ENCODE measurements at regions not wholly inside any gene's neighbourhood (a gene's known extent, or its start where the extent isn't known, plus 50 kb on each side); places are given as distances from the start of the nearest gene placed in this dataset.

DNA sequence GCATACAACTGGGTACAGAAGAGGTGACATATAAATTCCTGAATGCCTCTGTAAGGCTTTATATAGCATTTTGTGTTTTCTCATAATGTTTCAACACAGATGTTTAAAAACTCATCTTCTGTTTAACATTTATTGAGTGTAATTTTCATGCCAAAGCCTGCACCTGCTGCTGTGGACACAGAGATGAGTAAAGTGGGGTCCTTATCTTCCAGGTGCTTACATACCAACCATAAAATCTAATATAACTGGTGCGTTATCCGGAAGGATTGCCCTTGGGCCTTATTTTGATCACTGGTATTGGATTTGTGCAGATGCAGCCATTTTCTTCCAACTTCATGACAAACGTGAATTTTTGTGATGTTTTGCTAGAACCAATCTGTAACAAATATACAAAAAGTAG is 222.3 kb downstream of the DMRT2 start:
- H3K9me3 ChIP-seq (ENCODE audit: low read depth, low read length), result no peaks in the 10 kb centered on the region
- no peak for TF ChIP-seq EZH2 (IDR thresholded peaks at IDR 0.05)
- no peak for TF ChIP-seq FOXP2 (optimal IDR thresholded peaks at IDR 0.05; ENCODE audit: control extremely low read depth, extremely low read length, insufficient read depth)
- no peak for TF ChIP-seq POLR2AphosphoS5 (IDR thresholded peaks at IDR 0.05; ENCODE audit: borderline replicate concordance, low read depth, low read length)
- H3K4me3 ChIP-seq, result no peak overlapping the region
- DNase-seq (ENCODE audit: low read depth, low spot score), result no peak
- H3K27ac ChIP-seq, result no peak overlapping the region
- H3K9ac ChIP-seq (ENCODE audit: insufficient read length), result no peak overlapping the region
- H3K36me3 ChIP-seq (ENCODE audit: insufficient read depth, low read length), result no peaks in the 10 kb centered on the region

DNA sequence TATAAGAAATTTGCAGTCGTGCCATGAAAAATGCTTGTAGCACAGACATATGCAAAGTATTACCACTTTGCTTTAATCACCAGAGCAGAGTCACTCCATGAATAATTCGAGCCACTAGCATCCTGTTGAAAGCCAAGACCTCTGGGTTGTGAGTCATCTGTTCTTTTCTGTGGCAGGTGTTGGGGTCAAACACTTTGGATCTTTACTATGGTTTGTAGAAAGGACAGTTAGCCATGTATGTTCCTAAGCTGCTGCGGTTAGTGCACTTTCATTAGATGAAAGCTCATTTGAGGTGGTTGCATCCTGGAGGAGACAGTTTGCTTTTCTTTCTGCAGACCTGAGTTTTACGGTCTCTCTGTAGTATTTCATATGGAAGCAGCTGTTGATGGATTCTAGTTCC is 223.7 kb downstream of the DMRT2 start:
- TF ChIP-seq EZH2 (IDR thresholded peaks at IDR 0.05), result no peak
- TF ChIP-seq POLR2AphosphoS5 (IDR thresholded peaks at IDR 0.05; ENCODE audit: borderline replicate concordance, low read depth, low read length), result no peak
- TF ChIP-seq FOXP2 (optimal IDR thresholded peaks at IDR 0.05; ENCODE audit: control extremely low read depth, extremely low read length, insufficient read depth), result no peak
- no peak overlapping the region for H3K9ac ChIP-seq (ENCODE audit: insufficient read length)
- no peaks in the 10 kb centered on the region for H3K36me3 ChIP-seq (ENCODE audit: insufficient read depth, low read length)
- no peak for DNase-seq (ENCODE audit: low read depth, low spot score)
- H3K27ac ChIP-seq, result no peak overlapping the region
- H3K4me3 ChIP-seq, result no peak overlapping the region
- H3K9me3 ChIP-seq (ENCODE audit: low read depth, low read length), result no peaks in the 10 kb centered on the region

DNA sequence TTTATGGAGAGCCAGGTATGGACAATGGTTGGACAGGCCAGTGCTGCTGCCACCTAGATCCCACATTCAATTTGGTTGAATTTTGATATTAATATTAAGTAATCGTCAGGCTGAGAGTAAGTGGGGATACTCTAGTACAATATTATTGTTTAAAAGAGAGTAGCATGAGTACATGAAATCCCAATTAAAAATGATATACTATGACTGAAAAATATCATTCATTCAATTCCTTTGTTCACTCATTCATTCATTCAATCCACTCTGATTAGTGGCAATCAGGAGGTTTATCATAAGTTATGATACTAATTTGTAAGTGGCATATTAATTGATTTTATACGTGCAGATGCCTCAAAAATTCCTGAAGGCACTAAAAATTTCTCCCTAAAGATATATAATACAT is 224.2 kb downstream of the DMRT2 start:
- H3K9ac ChIP-seq (ENCODE audit: insufficient read length), result no peak overlapping the region
- H3K27ac ChIP-seq, result no peak overlapping the region
- no peak for DNase-seq (ENCODE audit: low read depth, low spot score)
- no peaks in the 10 kb centered on the region for H3K9me3 ChIP-seq (ENCODE audit: low read depth, low read length)
- no peak for TF ChIP-seq FOXP2 (optimal IDR thresholded peaks at IDR 0.05; ENCODE audit: control extremely low read depth, extremely low read length, insufficient read depth)
- TF ChIP-seq EZH2 (IDR thresholded peaks at IDR 0.05), result no peak
- no peak for TF ChIP-seq POLR2AphosphoS5 (IDR thresholded peaks at IDR 0.05; ENCODE audit: borderline replicate concordance, low read depth, low read length)
- H3K4me3 ChIP-seq, result no peak overlapping the region
- H3K36me3 ChIP-seq (ENCODE audit: insufficient read depth, low read length), result no peaks in the 10 kb centered on the region

DNA sequence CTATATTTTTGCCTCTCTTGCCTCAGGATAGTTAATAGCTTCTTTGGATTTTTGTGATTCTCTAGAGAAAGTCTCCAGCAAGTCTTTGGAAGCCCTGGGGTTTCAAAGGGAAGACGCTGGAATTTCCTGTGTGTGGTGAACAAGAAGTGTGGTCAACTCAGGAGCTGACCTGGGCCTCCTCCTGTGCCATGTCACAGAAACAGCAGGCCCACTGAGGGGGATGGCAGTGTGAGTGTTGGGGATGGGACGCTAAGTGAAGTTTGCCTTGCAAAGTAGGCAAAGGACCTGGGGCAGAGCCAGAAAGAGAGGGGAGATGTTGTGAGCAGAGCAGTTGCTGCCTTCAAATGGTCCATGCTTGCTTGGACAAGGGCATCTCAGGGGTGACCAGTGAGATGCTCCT is 226.3 kb downstream of the DMRT2 start:
- Histone ChIP-seq H3K9me3 (ENCODE audit: low read depth, low read length) (no peaks in the 10 kb centered on the region), H3K36me3 (ENCODE audit: insufficient read depth, low read length) (no peaks in the 10 kb centered on the region), H3K9ac (ENCODE audit: insufficient read length) (no peak overlapping the region), H3K4me3 (no peak overlapping the region), H3K27ac (peak overlapping the region; percentile 60)
- TF ChIP-seq FOXP2 (optimal IDR thresholded peaks at IDR 0.05; ENCODE audit: control extremely low read depth, extremely low read length, insufficient read depth), result no peak
- no peak for TF ChIP-seq EZH2 (IDR thresholded peaks at IDR 0.05)
- TF ChIP-seq POLR2AphosphoS5 (IDR thresholded peaks at IDR 0.05; ENCODE audit: borderline replicate concordance, low read depth, low read length), result no peak
- no peak for DNase-seq (ENCODE audit: low read depth, low spot score)

DNA sequence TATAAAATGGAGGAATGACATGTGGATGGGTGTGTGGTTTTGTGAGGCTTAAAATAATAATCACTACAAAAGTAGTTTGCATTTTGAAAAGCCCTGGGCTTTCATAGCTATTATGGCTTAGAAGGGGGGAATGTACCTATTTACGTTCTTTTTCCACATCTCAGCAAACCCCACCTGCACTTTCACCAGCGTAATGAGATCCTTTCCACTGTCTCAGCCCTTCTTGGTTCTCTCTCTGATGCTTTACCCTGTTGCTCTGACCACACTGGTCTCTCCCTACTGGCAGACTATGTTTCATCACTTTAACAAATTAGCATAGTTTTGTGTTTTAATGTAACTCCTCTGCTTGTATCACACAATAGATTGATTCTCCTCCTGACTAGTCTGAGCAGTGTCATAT is 234.6 kb downstream of the DMRT2 start:
- H3K4me3 ChIP-seq, result no peak overlapping the region
- TF ChIP-seq POLR2AphosphoS5 (IDR thresholded peaks at IDR 0.05; ENCODE audit: borderline replicate concordance, low read depth, low read length) (no peak), EZH2 (IDR thresholded peaks at IDR 0.05) (no peak)
- no peaks in the 10 kb centered on the region for H3K9me3 ChIP-seq (ENCODE audit: low read depth, low read length)
- H3K9ac ChIP-seq (ENCODE audit: insufficient read length), result no peak overlapping the region
- no peaks in the 10 kb centered on the region for H3K36me3 ChIP-seq (ENCODE audit: insufficient read depth, low read length)
- H3K27ac ChIP-seq, result no peak overlapping the region
- no peak for DNase-seq (ENCODE audit: low read depth, low spot score)

DNA sequence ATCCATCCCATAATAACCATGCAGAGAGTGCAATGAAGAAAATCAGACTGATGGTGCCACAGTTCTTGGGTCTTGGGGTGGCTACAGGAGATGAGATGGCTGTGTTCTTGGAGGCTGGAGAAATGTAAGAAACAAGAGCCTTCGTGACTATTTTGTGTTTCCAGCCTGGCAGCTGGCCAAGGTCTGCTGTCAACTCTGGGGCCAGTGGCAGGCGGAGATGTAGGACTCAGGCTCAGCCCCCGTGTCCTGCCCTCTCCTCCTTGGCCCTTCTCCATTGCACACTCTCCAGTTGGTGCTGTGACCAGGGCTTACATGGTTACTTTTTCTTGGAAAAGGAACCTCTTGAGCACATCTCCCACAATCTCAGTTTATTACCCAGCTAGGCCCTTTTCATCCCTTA is 235.4 kb downstream of the DMRT2 start:
- TF ChIP-seq EZH2 (IDR thresholded peaks at IDR 0.05) (no peak), FOXP2 (optimal IDR thresholded peaks at IDR 0.05; ENCODE audit: control extremely low read depth, extremely low read length, insufficient read depth) (no peak), POLR2AphosphoS5 (IDR thresholded peaks at IDR 0.05; ENCODE audit: borderline replicate concordance, low read depth, low read length) (no peak)
- Histone ChIP-seq H3K9me3 (ENCODE audit: low read depth, low read length) (no peaks in the 10 kb centered on the region), H3K4me3 (no peak overlapping the region), H3K36me3 (ENCODE audit: insufficient read depth, low read length) (no peaks in the 10 kb centered on the region), H3K9ac (ENCODE audit: insufficient read length) (no peak overlapping the region), H3K27ac (peak overlapping the region; percentile 90; the same call in 1 of the 2 replicates)
- DNase-seq (ENCODE audit: low read depth, low spot score), result no peak

DNA sequence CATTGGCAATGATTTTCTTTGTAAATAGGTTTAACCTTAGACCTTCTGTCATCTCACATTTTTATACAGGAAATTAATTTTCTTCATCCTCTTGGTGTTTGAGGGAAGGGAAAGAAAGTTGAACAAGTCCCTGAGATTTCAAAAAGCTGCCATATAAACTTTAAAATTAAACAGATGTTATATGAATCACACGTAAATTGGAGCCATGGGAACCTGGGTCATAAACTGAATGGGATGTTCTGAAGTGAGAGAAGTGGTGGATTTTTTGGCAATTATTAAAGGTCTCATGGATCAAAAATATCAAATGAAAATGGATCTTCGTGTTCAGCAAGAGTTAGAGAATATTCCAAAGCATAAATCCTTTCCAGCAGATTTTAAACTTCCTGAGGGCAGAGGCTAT is 242.2 kb downstream of the DMRT2 start:
- H3K36me3 ChIP-seq (ENCODE audit: insufficient read depth, low read length), result no peaks in the 10 kb centered on the region
- TF ChIP-seq FOXP2 (optimal IDR thresholded peaks at IDR 0.05; ENCODE audit: control extremely low read depth, extremely low read length, insufficient read depth), result no peak
- no peak for TF ChIP-seq EZH2 (IDR thresholded peaks at IDR 0.05)
- no peak for TF ChIP-seq POLR2AphosphoS5 (IDR thresholded peaks at IDR 0.05; ENCODE audit: borderline replicate concordance, low read depth, low read length)
- H3K27ac ChIP-seq, result no peak overlapping the region
- H3K9ac ChIP-seq (ENCODE audit: insufficient read length), result no peak overlapping the region
- no peak for DNase-seq (ENCODE audit: low read depth, low spot score)
- H3K9me3 ChIP-seq (ENCODE audit: low read depth, low read length), result no peaks in the 10 kb centered on the region
- H3K4me3 ChIP-seq, result no peak overlapping the region

DNA sequence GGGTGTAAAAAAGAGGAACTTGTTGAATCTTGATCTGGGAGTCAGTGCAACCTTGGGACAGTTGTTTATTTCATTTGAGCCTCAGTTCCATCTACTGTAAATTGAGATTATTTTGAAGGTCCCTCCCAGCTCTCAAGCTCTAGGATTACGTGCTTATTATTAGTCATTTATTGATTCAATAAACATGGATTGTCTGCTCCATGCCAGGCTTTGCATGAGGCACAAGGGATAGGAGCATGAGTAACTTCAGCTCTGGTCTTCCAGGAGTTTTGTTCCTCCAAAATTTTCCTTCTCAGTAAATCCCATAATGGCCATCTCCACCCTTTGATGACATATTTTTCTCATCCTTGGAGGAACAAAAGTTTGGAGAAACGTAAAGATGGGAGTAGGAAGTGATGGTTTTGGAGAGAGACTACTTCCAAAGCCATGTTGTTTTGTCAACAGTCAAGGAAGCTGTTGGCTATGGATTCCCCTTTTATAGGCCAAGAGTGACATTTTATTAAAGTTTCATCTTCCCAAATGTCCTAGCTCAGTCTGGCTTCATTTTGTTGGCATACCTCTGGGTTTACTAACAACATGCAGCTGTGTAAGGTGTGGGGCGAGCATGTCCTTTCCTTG is 244.6 kb downstream of the DMRT2 start:
- no peak overlapping the region for H3K27ac ChIP-seq
- no peak overlapping the region for H3K4me3 ChIP-seq
- no peak overlapping the region for H3K9ac ChIP-seq (ENCODE audit: insufficient read length)
- no peak for DNase-seq (ENCODE audit: low read depth, low spot score)
- no peak for TF ChIP-seq POLR2AphosphoS5 (IDR thresholded peaks at IDR 0.05; ENCODE audit: borderline replicate concordance, low read depth, low read length)
- TF ChIP-seq FOXP2 (optimal IDR thresholded peaks at IDR 0.05; ENCODE audit: control extremely low read depth, extremely low read length, insufficient read depth), result no peak
- no peaks in the 10 kb centered on the region for H3K9me3 ChIP-seq (ENCODE audit: low read depth, low read length)
- H3K36me3 ChIP-seq (ENCODE audit: insufficient read depth, low read length), result no peaks in the 10 kb centered on the region

DNA sequence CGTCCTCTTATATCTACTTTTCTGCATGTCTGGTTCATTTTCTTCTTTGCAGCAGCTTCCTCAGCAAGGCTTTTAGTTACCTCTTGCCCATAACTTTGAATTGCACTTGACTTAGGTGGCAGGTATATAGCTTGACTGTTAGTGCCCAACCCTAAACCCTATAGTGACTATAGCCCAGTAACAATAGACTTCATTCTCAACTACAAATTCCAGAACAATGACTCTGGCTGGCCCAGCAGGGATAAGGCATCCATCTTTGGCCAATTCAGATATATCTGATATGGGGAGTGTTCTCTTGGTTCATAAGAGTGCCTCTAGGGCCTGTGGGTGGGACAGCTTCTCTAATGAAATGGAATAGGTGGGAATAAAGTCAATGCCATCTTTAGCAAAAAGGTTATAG is 246.2 kb downstream of the DMRT2 start:
- Histone ChIP-seq H3K4me3 (no peak overlapping the region), H3K9ac (ENCODE audit: insufficient read length) (no peak overlapping the region), H3K27ac (no peak overlapping the region), H3K9me3 (ENCODE audit: low read depth, low read length) (no peaks in the 10 kb centered on the region), H3K36me3 (ENCODE audit: insufficient read depth, low read length) (no peaks in the 10 kb centered on the region)
- TF ChIP-seq POLR2AphosphoS5 (IDR thresholded peaks at IDR 0.05; ENCODE audit: borderline replicate concordance, low read depth, low read length) (no peak), FOXP2 (optimal IDR thresholded peaks at IDR 0.05; ENCODE audit: control extremely low read depth, extremely low read length, insufficient read depth) (no peak), EZH2 (IDR thresholded peaks at IDR 0.05) (no peak)
- DNase-seq (ENCODE audit: low read depth, low spot score), result no peak
